Caki2 (cell line): ENCODE measurements at regions not wholly inside any gene's neighbourhood (a gene's known extent, or its start where the extent isn't known, plus 50 kb on each side); places are given as distances from the start of the nearest gene placed in this dataset.

Source experiments
- DNase-seq: peaks from one replicate; pipeline ENCODE4 v3.0.0-alpha.2; 2015; ENCODE audit warnings: low read depth
- in situ Hi-C: cut with HindIII; loops from 2 replicates; pipeline ENCODE4 v1.10.0; 2016; ENCODE audit warnings: low sequenced_read_pairs, low pct_unique_long_range_greater_than_20kb, mixed read lengths

DNA sequence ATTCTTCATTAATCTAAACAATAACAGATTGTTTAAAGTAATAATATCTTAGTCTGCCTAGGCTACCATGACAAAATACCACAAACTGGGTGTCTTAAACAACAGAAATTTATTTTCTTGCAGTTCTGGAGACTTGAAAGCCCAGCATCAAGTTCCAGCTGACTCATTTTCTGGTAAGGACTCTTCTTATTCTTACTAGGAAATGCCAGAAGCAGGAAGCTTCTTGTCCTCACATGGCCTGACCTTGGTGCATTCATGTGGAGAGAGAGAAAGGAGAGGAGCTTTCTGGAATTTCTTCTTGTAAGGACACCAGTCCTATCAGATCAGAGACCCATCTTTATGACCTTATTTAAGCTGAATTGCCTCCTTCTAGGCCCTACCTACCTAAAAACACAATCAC lies 110.5 kb downstream of the ANKRD60 start:
- DNase-seq, result no peak
- in situ Hi-C loops, result no loop called here

DNA sequence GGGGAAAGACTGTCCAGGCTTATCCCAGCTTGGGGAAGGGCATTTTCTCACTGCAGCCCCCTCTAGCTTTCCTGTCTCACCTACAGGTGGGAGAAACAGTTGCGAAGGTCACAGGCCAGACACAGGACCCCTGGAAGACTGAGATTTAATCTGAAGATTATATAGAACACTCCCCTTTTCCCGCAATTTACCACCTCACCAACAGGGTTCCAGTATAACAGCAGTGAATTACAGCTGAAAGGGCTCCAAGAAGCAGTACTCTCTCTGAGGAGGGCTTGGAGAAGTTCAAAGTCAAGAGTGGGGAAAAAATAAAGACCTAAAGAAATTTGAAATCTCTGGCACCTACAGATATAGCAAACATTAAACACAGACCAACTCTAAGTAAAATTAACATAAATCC lies 111.9 kb downstream of the ANKRD60 start:
- DNase-seq, result no peak
- in situ Hi-C loops, result no loop called here

DNA sequence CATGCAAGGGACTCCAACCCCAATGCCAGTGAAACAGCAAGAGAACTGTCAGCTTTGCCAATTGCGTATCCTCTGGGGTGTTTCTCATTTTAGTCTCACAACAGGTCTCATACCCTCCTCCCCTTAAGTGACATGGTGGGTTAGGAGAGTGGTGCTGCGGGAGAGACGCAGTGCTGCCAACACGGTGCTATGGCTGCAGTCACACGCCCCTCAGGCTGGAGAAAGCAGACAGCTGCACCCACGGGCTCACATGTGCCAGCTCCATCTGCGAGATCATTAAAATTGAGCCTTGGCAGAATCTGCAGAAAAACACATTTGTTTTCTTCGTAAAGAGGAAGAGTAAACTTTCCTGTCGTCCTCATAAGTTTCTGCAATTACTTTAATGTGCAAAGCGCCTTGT lies 114.7 kb downstream of the ANKRD60 start:
- no peak for DNase-seq
- in situ Hi-C loops, result no loop called here

- in situ Hi-C loops, result no loop called here
- no peak for DNase-seq
Measured at GRCh38 chr20:58112017-58112781, 116.3 kb downstream of the ANKRD60 start.

DNA sequence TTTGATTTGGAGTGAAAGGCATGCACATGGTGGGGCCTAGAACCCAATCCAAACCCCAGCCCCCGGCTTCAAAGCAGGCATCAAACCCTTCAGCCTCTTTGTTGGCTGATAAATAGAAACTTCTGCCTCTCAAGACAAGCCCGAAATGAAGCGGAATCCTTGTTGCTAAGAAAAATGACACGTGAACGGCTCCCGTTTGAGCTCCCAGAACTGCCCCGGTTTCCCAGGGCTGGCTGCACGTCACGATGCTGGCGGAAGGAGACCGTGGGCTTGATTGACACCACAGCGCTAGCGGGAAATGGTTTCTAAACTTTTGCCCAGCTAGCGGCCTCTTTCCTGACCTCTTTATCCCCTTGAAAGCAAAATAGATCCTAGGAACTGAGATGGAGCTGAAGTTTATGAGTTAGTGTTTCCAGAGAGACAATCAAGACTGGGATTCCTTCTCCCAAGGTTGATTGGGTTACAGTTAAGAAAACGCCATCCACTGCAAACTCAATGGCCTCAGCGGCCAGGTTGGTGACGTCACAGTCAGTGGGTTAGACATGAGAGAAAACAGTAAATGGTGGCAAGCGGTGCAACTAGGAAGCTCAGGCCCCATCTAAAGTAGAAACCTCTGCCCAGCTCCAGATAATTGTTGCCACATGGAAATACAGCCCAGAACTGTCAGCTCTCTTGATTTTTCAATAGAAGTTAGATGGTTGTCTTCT lies 117.0 kb downstream of the ANKRD60 start:
- in situ Hi-C loops, result no loop called here
- no peak for DNase-seq

DNA sequence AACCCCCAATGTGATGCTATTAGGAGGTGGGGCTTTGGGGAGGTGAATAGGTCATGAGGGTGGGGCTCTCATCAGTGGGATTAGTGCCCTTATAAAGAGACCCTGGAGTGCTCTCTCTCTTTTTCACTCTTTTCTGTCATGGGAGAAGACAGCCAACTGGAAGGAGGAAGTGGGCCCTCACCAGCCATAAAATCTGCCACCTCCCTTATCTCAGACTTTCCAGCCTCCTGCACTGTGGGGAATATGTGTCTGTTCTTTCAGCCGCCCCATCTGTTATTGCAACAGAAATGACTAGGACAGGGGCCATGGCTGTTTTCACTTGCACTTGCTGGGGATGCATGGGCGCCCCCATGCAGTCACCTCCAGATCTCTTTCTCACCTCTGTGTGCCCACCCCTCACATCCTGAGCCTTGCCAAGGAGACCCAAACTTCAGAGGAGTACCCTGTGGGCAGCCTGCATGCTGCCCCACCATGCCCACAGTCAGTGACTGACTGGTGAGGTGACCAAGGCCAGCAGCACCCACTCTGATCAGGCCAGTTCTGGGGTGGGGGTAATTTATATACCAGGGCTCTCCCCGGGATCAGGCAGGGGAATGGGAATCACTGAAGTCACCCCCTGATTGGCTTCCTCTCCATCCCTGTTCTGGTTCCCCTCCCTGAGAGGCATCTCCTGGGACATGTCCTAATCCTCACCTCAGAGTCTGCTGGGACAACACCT lies 118.4 kb downstream of the ANKRD60 start:
- in situ Hi-C loops, result no loop called here
- no peak for DNase-seq

GRCh38 chr20:58109126-58109880 lies 119.2 kb downstream of the ANKRD60 start:
- in situ Hi-C loops, result no loop called here
- DNase-seq, result no peak

- in situ Hi-C loops, result no loop called here
- DNase-seq, result no peak
Measured at GRCh38 chr20:58107533-58107932, 120.9 kb downstream of the ANKRD60 start.

GRCh38 chr20:58106143-58106750 lies 122.2 kb downstream of the ANKRD60 start:
- in situ Hi-C loops, result no loop called here
- DNase-seq, result no peak

DNA sequence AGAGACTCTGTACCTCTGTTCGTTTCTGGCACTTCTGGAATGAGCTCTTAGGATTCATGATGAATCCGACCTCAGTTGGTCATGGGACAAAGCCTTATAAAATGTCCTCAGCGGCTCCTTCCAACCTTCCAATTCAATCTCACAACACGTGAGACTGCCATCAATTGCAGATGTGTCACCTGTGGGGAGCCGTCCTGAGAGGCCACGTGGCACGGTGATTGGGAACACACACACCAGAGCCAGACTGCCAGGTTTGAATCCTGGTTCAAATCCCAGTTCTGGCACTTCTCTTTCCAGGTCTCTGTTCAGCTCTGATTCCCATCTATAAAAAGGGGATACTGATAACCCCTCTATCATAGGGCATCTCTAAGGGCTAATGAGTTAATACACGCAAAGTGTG lies 124.5 kb downstream of the ANKRD60 start:
- in situ Hi-C loops, result no loop called here
- no peak for DNase-seq

GRCh38 chr20:58103517-58103904 lies 124.9 kb downstream of the ANKRD60 start:
- in situ Hi-C loops, result no loop called here
- DNase-seq, result no peak

- DNase-seq, result no peak
- in situ Hi-C loops, result no loop called here
Measured at GRCh38 chr20:58102744-58103516, 125.5 kb downstream of the ANKRD60 start.

- in situ Hi-C loops, result no loop called here
- no peak for DNase-seq
Measured at GRCh38 chr20:58102261-58102660, 126.2 kb downstream of the ANKRD60 start.

DNA sequence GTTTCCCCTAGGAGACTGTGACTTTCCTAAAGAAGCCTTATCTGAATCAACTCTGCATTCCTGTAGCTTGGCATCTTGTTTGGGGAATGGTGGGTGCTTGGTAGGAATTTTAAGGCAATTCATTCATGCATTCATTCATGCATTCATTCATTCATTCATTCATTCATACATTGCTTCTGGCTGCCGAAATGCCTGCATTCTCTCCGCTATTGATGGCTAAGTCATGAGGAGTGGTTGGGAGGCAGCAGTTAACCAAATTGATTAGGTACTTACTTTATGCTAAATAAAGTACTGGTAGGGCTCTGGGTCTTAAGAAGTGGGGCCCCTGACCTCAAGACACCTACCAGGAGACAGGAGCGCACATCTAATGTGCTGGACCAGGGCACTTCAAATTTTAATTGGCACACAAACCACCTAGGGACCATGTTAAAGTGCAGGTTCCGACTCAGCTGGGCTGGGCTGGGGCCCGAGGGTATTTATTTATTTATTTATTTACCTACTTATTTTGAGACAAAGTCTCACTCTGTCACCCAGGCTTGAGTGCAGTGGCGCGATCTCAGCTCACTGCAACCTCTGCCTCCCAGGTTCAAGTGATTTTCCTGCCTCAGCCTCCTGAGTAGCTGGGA lies 127.6 kb downstream of the ANKRD60 start:
- no peak for DNase-seq
- in situ Hi-C loops, result no loop called here

- no peak for DNase-seq
- in situ Hi-C loops, result no loop called here
Measured at GRCh38 chr20:58099956-58100730, 128.3 kb downstream of the ANKRD60 start.

GRCh38 chr20:58099291-58099935 lies 129.0 kb downstream of the ANKRD60 start:
- in situ Hi-C loops, result no loop called here
- DNase-seq, result no peak
